Sigmoid colon (tissue), 6 donors: ENCODE measurements at regions not wholly inside any gene's neighbourhood (a gene's known extent, or its start where the extent isn't known, plus 50 kb on each side); places are given as distances from the start of the nearest gene placed in this dataset.

ENCODE experiments used
- DNase-seq: peaks from one replicate; pipeline ENCODE4 v3.0.0-alpha.2; 2019
- H3K27ac ChIP-seq, 4 donors: fragments of 200-600 bp; sonication (generic); one replicate each; pipeline ENCODE4 v1.5.1; 2016 to 2019; ENCODE audit warnings: mild to moderate bottlenecking in 1 of 4
- H3K27me3 ChIP-seq, 3 donors: fragments of 200-600 bp; sonication (generic); one replicate each; pipeline ENCODE4 v1.5.1; 2019; ENCODE audit warnings: mild to moderate bottlenecking in 1 of 3
- H3K36me3 ChIP-seq, 4 donors: fragments of 200-600 bp; sonication (generic); one replicate each; pipeline ENCODE4 v1.5.1; 2016 to 2019
- H3K4me1 ChIP-seq, 4 donors: fragments of 200-600 bp; sonication (generic); one replicate each; pipeline ENCODE4 v1.5.1; 2017 to 2019
- H3K4me3 ChIP-seq, 4 donors: fragments of 200-600 bp; sonication (generic); one replicate each; pipeline ENCODE4 v1.5.1; 2017 to 2019; ENCODE audit warnings: mild to moderate bottlenecking in 2 of 4, moderate library complexity in 1 of 4
- H3K9me3 ChIP-seq, 4 donors: fragments of 200-600 bp in 3 of 4; sonication (generic) in 3 of 4; one replicate each; pipeline versions ENCODE4 v1.5.1 to v1.6.1; 2013 to 2019
- CTCF ChIP-seq, 4 experiments: fragments of 450-650 bp in 3 of 4; fragments of 200-600 bp in 1 of 4; IDR thresholded peaks; one replicate each; pipeline ENCODE4 v1.5.1; 2016 to 2019; ENCODE audit warnings: antibody characterized with exemption in 4 of 4, mild to moderate bottlenecking in 3 of 4, moderate library complexity in 2 of 4
- EP300 ChIP-seq, 4 donors: sonication (generic); formaldehyde crosslinking; IDR thresholded peaks; one replicate each; pipeline ENCODE4 v1.6.1; 2017; ENCODE audit warnings: antibody characterized with exemption in 4 of 4
- POLR2A ChIP-seq, 2 donors: fragments of 450-650 bp; IDR thresholded peaks; one replicate each; pipeline ENCODE4 v1.6.1; 2016; ENCODE audit warnings: antibody characterized with exemption in 2 of 2, mild to moderate bottlenecking in 2 of 2, moderate library complexity in 2 of 2
- POLR2AphosphoS5 ChIP-seq, 4 donors: sonication (generic); formaldehyde crosslinking; IDR thresholded peaks; one replicate each; pipeline ENCODE4 v1.6.1; 2017; ENCODE audit warnings: antibody characterized with exemption in 4 of 4
- WGBS, 2 donors: extraction: QIAGEN DNeasy Blood & Tissue Kit; methylation state at CpG; one replicate each; pipeline ENCODE4 v1.1.7; 2013; 5-methylcytosine and 5-hydroxymethylcytosine counted together
- intact Hi-C: fragments of 100-400 bp; cut with DNase I; formaldehyde crosslinking; loops from one replicate; pipeline ENCODE4 v1.15.1; 2023
- donor health status: healthy with polysubstance abuse.
- donor health status: healthy.

DNA sequence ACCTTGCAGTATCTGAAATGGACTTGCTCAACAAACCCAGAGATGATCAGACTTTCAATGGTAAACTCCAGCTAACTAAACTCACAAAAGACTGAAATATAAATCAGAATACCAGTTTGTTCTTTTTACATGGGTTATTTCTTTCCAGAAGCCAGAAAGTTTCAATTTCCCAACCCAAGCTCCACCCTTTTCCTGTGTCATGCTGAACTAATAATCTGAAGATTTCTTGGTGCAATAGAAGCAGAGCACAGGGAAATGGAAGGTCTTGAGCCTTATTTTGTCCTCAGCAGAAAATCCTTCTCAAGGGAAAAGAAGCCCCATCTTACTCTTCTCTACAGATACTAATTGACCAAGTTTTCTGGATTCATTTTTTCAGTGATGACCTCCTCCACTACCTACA is 93.3 kb upstream of the PAPOLG start:
- no peaks in the 10 kb centered on the region for H3K27me3 ChIP-seq
- no peak overlapping the region for H3K4me3 ChIP-seq
- H3K9me3 ChIP-seq = no peaks in the 10 kb centered on the region
- intact Hi-C loops = no loop called here
- H3K4me1 ChIP-seq = no peaks in the 10 kb centered on the region
- no peak for DNase-seq
- no peak overlapping the region for H3K27ac ChIP-seq
- TF ChIP-seq POLR2AphosphoS5 (IDR thresholded peaks at IDR 0.05) = no peak
- TF ChIP-seq EP300 (IDR thresholded peaks at IDR 0.05) = no peak
- TF ChIP-seq POLR2A (IDR thresholded peaks at IDR 0.05) = no peak
- TF ChIP-seq CTCF (IDR thresholded peaks at IDR 0.05) = no peak
- no peaks in the 10 kb centered on the region for H3K36me3 ChIP-seq

GRCh38 chr2:60671966-60672365 is 84.1 kb upstream of the PAPOLG start:
- Histone ChIP-seq H3K4me1 (no peaks in the 10 kb centered on the region), H3K4me3 (no peak overlapping the region), H3K27ac (no peak overlapping the region), H3K9me3 (no peaks in the 10 kb centered on the region), H3K27me3 (peaks cover 0 to 6% (median 0%) of the 10 kb centered on the region in 3 donors), H3K36me3 (no peaks in the 10 kb centered on the region)
- intact Hi-C loops = no loop called here
- 87 to 91% methylated on average over 6 of the region's 6 CpGs for WGBS, 2 donors
- DNase-seq = no peak
- no peak for TF ChIP-seq POLR2A (IDR thresholded peaks at IDR 0.05)
- no peak for TF ChIP-seq POLR2AphosphoS5 (IDR thresholded peaks at IDR 0.05)
- no peak for TF ChIP-seq CTCF (IDR thresholded peaks at IDR 0.05)
- TF ChIP-seq EP300 (IDR thresholded peaks at IDR 0.05) = no peak

- Histone ChIP-seq H3K27me3 (peaks cover 0 to 6% (median 0%) of the 10 kb centered on the region in 3 donors), H3K9me3 (no peaks in the 10 kb centered on the region), H3K4me3 (no peak overlapping the region), H3K4me1 (no peaks in the 10 kb centered on the region), H3K36me3 (no peaks in the 10 kb centered on the region), H3K27ac (no peak overlapping the region)
- intact Hi-C loops = no loop called here
- WGBS, 2 donors = 23 to 30% methylated on average over 9 of the region's 9 CpGs
- TF ChIP-seq CTCF (IDR thresholded peaks at IDR 0.05) = peak; percentile 34 to 88 (median 60)
- TF ChIP-seq POLR2AphosphoS5 (IDR thresholded peaks at IDR 0.05) = no peak
- peak; percentile 87 for DNase-seq
Observed at GRCh38 chr2:60674524-60675165, 81.4 kb upstream of the PAPOLG start.

DNA sequence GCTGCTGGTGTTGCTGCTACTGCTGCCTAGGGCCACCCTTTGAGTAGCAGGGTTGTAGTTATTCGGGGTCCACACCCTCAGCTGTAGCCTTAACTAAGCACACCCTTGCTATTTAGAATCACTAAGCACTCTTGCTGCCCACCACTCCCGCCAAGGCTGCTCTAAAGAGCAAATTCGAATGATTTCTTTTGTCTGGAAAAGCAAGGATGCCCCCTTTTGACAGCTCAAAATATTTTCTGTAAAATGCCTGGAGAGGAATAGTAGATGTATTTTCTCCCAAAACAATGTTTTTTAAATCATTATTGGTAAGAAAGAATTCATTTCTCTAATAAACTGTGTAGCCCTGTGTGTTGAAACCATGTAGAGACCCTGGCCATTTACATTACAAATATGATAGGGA is 80.8 kb upstream of the PAPOLG start:
- WGBS, 2 donors = 69 to 75% methylated on average over 3 of the region's 3 CpGs
- no peak for DNase-seq
- H3K36me3 ChIP-seq = no peaks in the 10 kb centered on the region
- H3K9me3 ChIP-seq = no peaks in the 10 kb centered on the region
- H3K27ac ChIP-seq = no peak overlapping the region
- TF ChIP-seq POLR2AphosphoS5 (IDR thresholded peaks at IDR 0.05) (no peak), EP300 (IDR thresholded peaks at IDR 0.05) (no peak), CTCF (IDR thresholded peaks at IDR 0.05) (no peak), POLR2A (IDR thresholded peaks at IDR 0.05) (no peak)
- H3K27me3 ChIP-seq = peaks cover 0 to 6% (median 0%) of the 10 kb centered on the region in 3 donors
- H3K4me1 ChIP-seq = no peaks in the 10 kb centered on the region
- no peak overlapping the region for H3K4me3 ChIP-seq
- intact Hi-C loops = no loop called here

GRCh38 chr2:60676706-60677330 is 79.2 kb upstream of the PAPOLG start:
- intact Hi-C loops = no loop called here
- TF ChIP-seq CTCF (IDR thresholded peaks at IDR 0.05) = no peak
- TF ChIP-seq EP300 (IDR thresholded peaks at IDR 0.05) = no peak
- no peak for TF ChIP-seq POLR2AphosphoS5 (IDR thresholded peaks at IDR 0.05)
- TF ChIP-seq POLR2A (IDR thresholded peaks at IDR 0.05) = no peak
- no peak for DNase-seq
- WGBS, 2 donors = 31 to 47% methylated on average over 4 of the region's 4 CpGs
- no peaks in the 10 kb centered on the region for H3K36me3 ChIP-seq
- H3K27me3 ChIP-seq = peaks cover 0 to 6% (median 0%) of the 10 kb centered on the region in 3 donors
- H3K4me3 ChIP-seq = no peak overlapping the region
- no peaks in the 10 kb centered on the region for H3K4me1 ChIP-seq
- H3K9me3 ChIP-seq = no peaks in the 10 kb centered on the region
- no peak overlapping the region for H3K27ac ChIP-seq
